ENCODE measurements at regions not wholly inside any gene's neighbourhood (a gene's known extent, or its start where the extent isn't known, plus 50 kb on each side); places are given as distances from the start of the nearest gene placed in this dataset.

GRCh38 chr15:39456582-39457330 is 124.1 kb upstream of the THBS1 start:
- Histone ChIP-seq H4K20me1 (ENCODE audit: control insufficient read depth, insufficient read depth, low read depth, low read length) (no peaks in the 10 kb centered on the region), H3K79me2 (ENCODE audit: control insufficient read depth, low read length) (no peaks in the 10 kb centered on the region), H3K27ac (ENCODE audit: low read depth, low read length) (no peak overlapping the region), H3K4me1 (ENCODE audit: control insufficient read depth, low read length) (no peaks in the 10 kb centered on the region), H3K27me3 (ENCODE audit: control insufficient read depth, low read length) (no peaks in the 10 kb centered on the region), H3K4me2 (ENCODE audit: low read length) (no peak overlapping the region), H3K9me2 (replicated peaks; ENCODE audit: control insufficient read depth, low read length) (no peaks in the 10 kb centered on the region), H3K9me3 (ENCODE audit: control insufficient read depth, insufficient read depth, low read length) (no peaks in the 10 kb centered on the region), H3K4me3 (ENCODE audit: low read length) (no peak overlapping the region), H3F3A (ENCODE audit: control insufficient read depth, insufficient read depth) (no peaks in the 10 kb centered on the region), H3K36me3 (ENCODE audit: control insufficient read depth, low read length) (no peaks in the 10 kb centered on the region)
- TF ChIP-seq CTCF (IDR thresholded peaks at IDR 0.05; ENCODE audit: low read depth, low read length, poor library complexity, severe bottlenecking): no peak
- no peak for TF ChIP-seq EZH2phosphoT487 (IDR thresholded peaks at IDR 0.05; ENCODE audit: borderline replicate concordance, low read length)

GRCh38 chr15:39458131-39458530 is 122.7 kb upstream of the THBS1 start:
- Histone ChIP-seq H3K4me3 (ENCODE audit: low read length) (no peak overlapping the region), H3F3A (ENCODE audit: control insufficient read depth, insufficient read depth) (no peaks in the 10 kb centered on the region), H3K4me2 (ENCODE audit: low read length) (no peak overlapping the region), H3K9me3 (ENCODE audit: control insufficient read depth, insufficient read depth, low read length) (no peaks in the 10 kb centered on the region), H4K20me1 (ENCODE audit: control insufficient read depth, insufficient read depth, low read depth, low read length) (no peaks in the 10 kb centered on the region), H3K4me1 (ENCODE audit: control insufficient read depth, low read length) (no peaks in the 10 kb centered on the region), H3K36me3 (ENCODE audit: control insufficient read depth, low read length) (no peaks in the 10 kb centered on the region), H3K9me2 (replicated peaks; ENCODE audit: control insufficient read depth, low read length) (no peaks in the 10 kb centered on the region), H3K27me3 (ENCODE audit: control insufficient read depth, low read length) (no peaks in the 10 kb centered on the region), H3K79me2 (ENCODE audit: control insufficient read depth, low read length) (no peaks in the 10 kb centered on the region), H3K27ac (ENCODE audit: low read depth, low read length) (no peak overlapping the region)
- TF ChIP-seq CTCF (IDR thresholded peaks at IDR 0.05; ENCODE audit: low read depth, low read length, poor library complexity, severe bottlenecking) (no peak), EZH2phosphoT487 (IDR thresholded peaks at IDR 0.05; ENCODE audit: borderline replicate concordance, low read length) (no peak)

GRCh38 chr15:39459548-39459947 is 121.3 kb upstream of the THBS1 start:
- H3K27ac ChIP-seq (ENCODE audit: low read depth, low read length): no peak overlapping the region
- H3K9me3 ChIP-seq (ENCODE audit: control insufficient read depth, insufficient read depth, low read length): no peaks in the 10 kb centered on the region
- no peaks in the 10 kb centered on the region for H4K20me1 ChIP-seq (ENCODE audit: control insufficient read depth, insufficient read depth, low read depth, low read length)
- no peaks in the 10 kb centered on the region for H3K79me2 ChIP-seq (ENCODE audit: control insufficient read depth, low read length)
- H3K36me3 ChIP-seq (ENCODE audit: control insufficient read depth, low read length): no peaks in the 10 kb centered on the region
- no peak overlapping the region for H3K4me3 ChIP-seq (ENCODE audit: low read length)
- no peaks in the 10 kb centered on the region for H3K9me2 ChIP-seq (replicated peaks; ENCODE audit: control insufficient read depth, low read length)
- H3K27me3 ChIP-seq (ENCODE audit: control insufficient read depth, low read length): no peaks in the 10 kb centered on the region
- no peaks in the 10 kb centered on the region for H3F3A ChIP-seq (ENCODE audit: control insufficient read depth, insufficient read depth)
- no peaks in the 10 kb centered on the region for H3K4me1 ChIP-seq (ENCODE audit: control insufficient read depth, low read length)
- TF ChIP-seq EZH2phosphoT487 (IDR thresholded peaks at IDR 0.05; ENCODE audit: borderline replicate concordance, low read length): no peak
- no peak for TF ChIP-seq CTCF (IDR thresholded peaks at IDR 0.05; ENCODE audit: low read depth, low read length, poor library complexity, severe bottlenecking)
- H3K4me2 ChIP-seq (ENCODE audit: low read length): no peak overlapping the region
